ENCODE measurements at regions not wholly inside any gene's neighbourhood (a gene's known extent, or its start where the extent isn't known, plus 50 kb on each side); places are given as distances from the start of the nearest gene placed in this dataset.

DNA sequence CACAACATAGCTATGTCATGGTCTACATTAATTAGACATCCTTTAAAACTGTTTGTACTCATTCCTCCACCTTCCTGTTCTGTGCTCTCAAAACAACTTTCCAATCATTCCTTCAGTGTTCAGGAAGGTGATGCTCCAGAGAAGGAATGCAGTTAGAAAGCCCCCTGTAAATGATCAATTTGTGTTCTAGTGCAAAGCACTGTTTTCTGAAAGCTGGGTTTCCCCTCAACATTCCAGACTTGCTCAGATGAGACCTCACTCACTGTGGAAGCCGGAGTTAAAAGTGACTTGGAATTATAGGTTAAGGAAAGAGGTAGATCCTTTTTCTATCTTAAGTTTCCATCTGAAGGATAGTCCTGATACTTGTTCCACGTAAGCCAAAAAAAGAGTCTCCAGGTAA is 95.9 kb downstream of the BMP2 start:
- TF ChIP-seq, protein P1, sequence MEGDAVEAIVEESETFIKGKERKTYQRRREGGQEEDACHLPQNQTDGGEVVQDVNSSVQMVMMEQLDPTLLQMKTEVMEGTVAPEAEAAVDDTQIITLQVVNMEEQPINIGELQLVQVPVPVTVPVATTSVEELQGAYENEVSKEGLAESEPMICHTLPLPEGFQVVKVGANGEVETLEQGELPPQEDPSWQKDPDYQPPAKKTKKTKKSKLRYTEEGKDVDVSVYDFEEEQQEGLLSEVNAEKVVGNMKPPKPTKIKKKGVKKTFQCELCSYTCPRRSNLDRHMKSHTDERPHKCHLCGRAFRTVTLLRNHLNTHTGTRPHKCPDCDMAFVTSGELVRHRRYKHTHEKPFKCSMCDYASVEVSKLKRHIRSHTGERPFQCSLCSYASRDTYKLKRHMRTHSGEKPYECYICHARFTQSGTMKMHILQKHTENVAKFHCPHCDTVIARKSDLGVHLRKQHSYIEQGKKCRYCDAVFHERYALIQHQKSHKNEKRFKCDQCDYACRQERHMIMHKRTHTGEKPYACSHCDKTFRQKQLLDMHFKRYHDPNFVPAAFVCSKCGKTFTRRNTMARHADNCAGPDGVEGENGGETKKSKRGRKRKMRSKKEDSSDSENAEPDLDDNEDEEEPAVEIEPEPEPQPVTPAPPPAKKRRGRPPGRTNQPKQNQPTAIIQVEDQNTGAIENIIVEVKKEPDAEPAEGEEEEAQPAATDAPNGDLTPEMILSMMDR (IDR thresholded peaks at IDR 0.05) = no peak
- no peak for TF ChIP-seq POLR2A (IDR thresholded peaks at IDR 0.05)
- no peaks in the 10 kb centered on the region for H3K4me1 ChIP-seq
- no peaks in the 10 kb centered on the region for H3K9me3 ChIP-seq
- intact Hi-C loops (cut with DNase I; ENCODE audit: low total_unique reads) = no loop called here
- WGBS, 2 donors = 77 to 81% methylated on average over 2 of the region's 2 CpGs
- no peak for DNase-seq
- H3K27me3 ChIP-seq = no peaks in the 10 kb centered on the region
- H3K4me3 ChIP-seq = no peak overlapping the region
- no peaks in the 10 kb centered on the region for H3K36me3 ChIP-seq (ENCODE audit: low read depth, missing control alignments)
- H3K27ac ChIP-seq = no peak overlapping the region

DNA sequence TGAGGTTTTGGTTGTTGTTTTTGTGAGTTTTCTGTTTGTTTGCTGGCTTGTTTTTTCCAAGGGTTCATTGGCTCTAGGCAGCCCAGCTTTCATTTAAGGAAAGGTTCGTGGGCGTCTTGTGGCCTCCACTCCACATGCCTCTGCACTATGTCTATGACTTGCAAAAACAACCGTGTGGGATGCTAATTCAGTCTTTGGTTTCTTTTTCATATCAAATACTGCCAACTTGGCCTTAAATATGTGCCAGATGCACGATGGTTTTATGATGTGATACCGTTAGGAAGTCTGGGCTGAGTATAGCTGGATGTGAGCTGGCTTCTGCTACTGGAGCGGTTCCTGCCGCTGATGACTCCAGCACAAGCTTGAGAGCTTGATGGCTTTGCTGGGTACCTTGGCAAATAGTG is 96.3 kb downstream of the BMP2 start:
- no peaks in the 10 kb centered on the region for H3K27me3 ChIP-seq
- no peak overlapping the region for H3K4me3 ChIP-seq
- DNase-seq = no peak
- no peaks in the 10 kb centered on the region for H3K4me1 ChIP-seq
- no peak overlapping the region for H3K27ac ChIP-seq
- 64 to 66% methylated on average over 7 of the region's 7 CpGs for WGBS, 2 donors
- intact Hi-C loops (cut with DNase I; ENCODE audit: low total_unique reads) = no loop called here
- H3K36me3 ChIP-seq (ENCODE audit: low read depth, missing control alignments) = no peaks in the 10 kb centered on the region
- TF ChIP-seq, protein P1 (IDR thresholded peaks at IDR 0.05) = no peak
- no peak for TF ChIP-seq POLR2A (IDR thresholded peaks at IDR 0.05)
- no peaks in the 10 kb centered on the region for H3K9me3 ChIP-seq

DNA sequence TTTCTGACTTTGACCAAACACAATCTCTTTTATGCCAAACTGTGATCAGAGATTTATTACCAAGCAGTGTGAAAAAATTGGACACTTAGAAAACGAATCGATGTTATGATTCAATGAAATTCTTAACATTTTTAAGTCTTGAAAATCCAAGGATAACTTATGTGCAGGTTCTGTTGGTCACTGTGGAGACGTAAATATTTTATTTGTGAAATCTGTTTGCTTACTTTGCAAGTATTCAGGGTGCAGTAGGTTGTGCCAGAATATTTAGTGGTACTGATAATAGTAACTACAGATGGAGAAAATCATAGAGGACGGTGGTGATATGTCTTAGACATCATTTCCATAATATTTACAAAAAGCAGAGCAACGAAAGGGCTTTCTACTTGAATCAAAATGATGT is 97.3 kb downstream of the BMP2 start:
- Histone ChIP-seq H3K4me3 (no peak overlapping the region), H3K27ac (no peak overlapping the region), H3K4me1 (peaks cover 5% of the 10 kb centered on the region), H3K36me3 (ENCODE audit: low read depth, missing control alignments) (no peaks in the 10 kb centered on the region), H3K9me3 (no peaks in the 10 kb centered on the region), H3K27me3 (no peaks in the 10 kb centered on the region)
- TF ChIP-seq, protein P1 (IDR thresholded peaks at IDR 0.05) = no peak
- no peak for TF ChIP-seq POLR2A (IDR thresholded peaks at IDR 0.05)
- 47 to 52% methylated on average over 5 of the region's 5 CpGs for WGBS, 2 donors
- no peak for DNase-seq
- intact Hi-C loops (cut with DNase I; ENCODE audit: low total_unique reads) = no loop called here

DNA sequence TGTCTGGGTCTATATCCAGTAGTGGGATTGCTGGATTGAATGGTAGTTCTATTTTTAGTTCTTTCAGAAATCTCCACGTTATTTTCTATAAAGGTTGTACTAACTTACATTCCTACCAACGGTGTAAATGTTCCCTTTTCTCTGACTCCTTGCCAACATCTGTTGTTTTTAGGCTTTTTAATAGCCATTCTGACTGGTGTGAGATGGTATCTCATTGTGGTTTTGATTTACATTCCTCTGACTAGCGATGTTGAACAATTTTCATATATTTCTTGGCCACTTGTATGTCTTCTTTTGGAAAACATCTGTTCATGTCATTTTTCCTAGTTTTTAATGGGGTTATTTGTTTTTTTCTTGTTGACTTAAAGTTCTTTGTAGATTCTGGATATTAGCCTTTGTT is 99.3 kb downstream of the BMP2 start:
- H3K9me3 ChIP-seq = no peaks in the 10 kb centered on the region
- peaks cover 5% of the 10 kb centered on the region for H3K4me1 ChIP-seq
- WGBS, 2 donors = 29 to 31% methylated on average over 3 of the region's 3 CpGs
- no peak for TF ChIP-seq POLR2A (IDR thresholded peaks at IDR 0.05)
- TF ChIP-seq, protein P1 (IDR thresholded peaks at IDR 0.05) = no peak
- H3K36me3 ChIP-seq (ENCODE audit: low read depth, missing control alignments) = no peaks in the 10 kb centered on the region
- no peaks in the 10 kb centered on the region for H3K27me3 ChIP-seq
- DNase-seq = no peak
- no peak overlapping the region for H3K27ac ChIP-seq
- no peak overlapping the region for H3K4me3 ChIP-seq
- intact Hi-C loops (cut with DNase I; ENCODE audit: low total_unique reads) = no loop called here

DNA sequence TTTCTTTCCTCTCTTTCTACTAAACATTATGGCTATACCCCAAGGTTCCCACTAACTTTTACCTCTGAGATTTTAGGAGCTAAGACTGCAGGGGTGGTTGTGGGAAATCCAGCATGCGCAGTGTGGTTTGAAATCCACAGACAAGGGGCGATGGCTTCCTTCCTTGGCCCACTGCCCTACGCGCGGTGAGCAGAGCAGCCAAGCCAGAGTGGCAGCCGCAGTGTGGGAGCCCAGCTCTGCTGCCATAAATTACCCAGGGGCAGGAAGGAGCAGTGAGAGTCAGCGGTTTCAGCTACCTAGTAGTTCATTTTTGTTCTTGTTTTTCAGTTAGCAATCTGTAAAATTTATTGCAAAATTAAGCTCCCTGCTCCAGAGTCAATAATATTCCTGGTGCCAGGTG is 101.4 kb downstream of the BMP2 start:
- H3K36me3 ChIP-seq (ENCODE audit: low read depth, missing control alignments) = no peaks in the 10 kb centered on the region
- DNase-seq = no peak
- no peak overlapping the region for H3K4me3 ChIP-seq
- H3K27ac ChIP-seq = no peak overlapping the region
- H3K9me3 ChIP-seq = no peaks in the 10 kb centered on the region
- TF ChIP-seq, protein P1 (IDR thresholded peaks at IDR 0.05) = no peak
- TF ChIP-seq POLR2A (IDR thresholded peaks at IDR 0.05) = no peak
- intact Hi-C loops (cut with DNase I; ENCODE audit: low total_unique reads) = no loop called here
- 47 to 60% methylated on average over 7 of the region's 7 CpGs for WGBS, 2 donors
- no peaks in the 10 kb centered on the region for H3K27me3 ChIP-seq
- H3K4me1 ChIP-seq = peaks cover 5% of the 10 kb centered on the region
